ENCODE measurements at regions not wholly inside any gene's neighbourhood (a gene's known extent, or its start where the extent isn't known, plus 50 kb on each side); places are given as distances from the start of the nearest gene placed in this dataset.

DNA sequence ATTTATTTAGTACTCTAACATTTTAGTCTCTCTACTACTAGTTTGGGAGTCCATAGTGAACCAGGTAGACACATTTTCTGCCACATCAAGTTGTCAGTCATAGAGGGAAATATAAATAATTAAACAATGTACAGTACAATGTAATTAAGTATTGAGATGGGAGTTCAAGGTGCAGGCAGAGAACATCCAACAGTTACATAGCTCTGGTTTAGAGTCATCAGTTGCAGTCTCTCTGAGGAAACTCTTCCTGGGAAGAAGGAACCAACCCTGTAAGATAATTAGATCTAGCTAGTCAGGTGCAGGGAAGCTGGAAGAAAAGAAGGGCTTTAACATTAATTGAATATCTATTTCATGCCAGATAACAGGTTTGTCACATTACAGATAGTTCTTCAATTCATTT lies 457.9 kb upstream of the DYNLRB2 start:
- H3K4me3 Mint-ChIP-seq, result no peak overlapping the region
- Histone ChIP-seq H4K8ac (replicated peaks; ENCODE audit: insufficient read length, low read depth, low read length) (no peak overlapping the region), H4K20me1 (ENCODE audit: control insufficient read depth, insufficient read depth, insufficient read length) (no peaks in the 10 kb centered on the region), H3K79me1 (ENCODE audit: insufficient read depth, low read depth, low read length, poor library complexity, severe bottlenecking) (no peaks in the 10 kb centered on the region), H3K18ac (ENCODE audit: insufficient read length, low read depth, low read length) (no peak overlapping the region), H2AK5ac (ENCODE audit: insufficient read length, low read length) (no peak overlapping the region), H3K27me3 (ENCODE audit: insufficient read depth, low read length) (no peaks in the 10 kb centered on the region), H3K23me2 (ENCODE audit: insufficient read length, low read depth, low read length, poor library complexity, severe bottlenecking) (no peaks in the 10 kb centered on the region), H3K14ac (ENCODE audit: insufficient read depth, low read length) (no peak overlapping the region), H3K4ac (ENCODE audit: low read depth, low read length) (no peak overlapping the region), H3K23ac (ENCODE audit: insufficient read length, low read depth, low read length) (no peak overlapping the region), H3K79me2 (ENCODE audit: insufficient read depth, low read length) (no peaks in the 10 kb centered on the region), H2BK12ac (ENCODE audit: insufficient read length, low read depth, low read length) (no peak overlapping the region), H3K9me3 (ENCODE audit: control insufficient read depth, low read depth, low read length) (no peaks in the 10 kb centered on the region), H2BK15ac (ENCODE audit: low read depth, low read length) (no peak overlapping the region), H2BK20ac (ENCODE audit: low read depth, low read length, poor library complexity, severe bottlenecking) (no peak overlapping the region), H2BK5ac (ENCODE audit: insufficient read length, low read length) (no peak overlapping the region), H3K4me1 (ENCODE audit: insufficient read depth, low read length) (no peaks in the 10 kb centered on the region), H2BK120ac (ENCODE audit: low read depth, low read length, poor library complexity, severe bottlenecking) (no peak overlapping the region), H3T11ph (ENCODE audit: low read length) (no peak overlapping the region), H4K91ac (ENCODE audit: insufficient read length, low read depth, low read length) (no peak overlapping the region), H4K5ac (ENCODE audit: insufficient read length, low read depth, low read length) (no peak overlapping the region), H3K9ac (ENCODE audit: extremely low read depth, insufficient read length, low read length) (no peak overlapping the region), H3K27ac (ENCODE audit: insufficient read length, low read depth, low read length) (no peak overlapping the region), H2AFZ (ENCODE audit: low read length) (no peak overlapping the region), H3K4me2 (ENCODE audit: insufficient read depth, insufficient read length, low read length) (no peak overlapping the region), H3K56ac (ENCODE audit: insufficient read length, low read depth, low read length) (no peak overlapping the region)
- peaks cover 3 to 5% of the 10 kb centered on the region in 2 experiments; a peak in 2 of 4 replicates for H3K4me1 Mint-ChIP-seq
- no peaks in the 10 kb centered on the region for H3K36me3 Mint-ChIP-seq (ENCODE audit: insufficient read depth in 1 of 3, low read depth in 3 of 3)
- H3K9me3 Mint-ChIP-seq, result no peaks in the 10 kb centered on the region
- TF ChIP-seq, protein P1, sequence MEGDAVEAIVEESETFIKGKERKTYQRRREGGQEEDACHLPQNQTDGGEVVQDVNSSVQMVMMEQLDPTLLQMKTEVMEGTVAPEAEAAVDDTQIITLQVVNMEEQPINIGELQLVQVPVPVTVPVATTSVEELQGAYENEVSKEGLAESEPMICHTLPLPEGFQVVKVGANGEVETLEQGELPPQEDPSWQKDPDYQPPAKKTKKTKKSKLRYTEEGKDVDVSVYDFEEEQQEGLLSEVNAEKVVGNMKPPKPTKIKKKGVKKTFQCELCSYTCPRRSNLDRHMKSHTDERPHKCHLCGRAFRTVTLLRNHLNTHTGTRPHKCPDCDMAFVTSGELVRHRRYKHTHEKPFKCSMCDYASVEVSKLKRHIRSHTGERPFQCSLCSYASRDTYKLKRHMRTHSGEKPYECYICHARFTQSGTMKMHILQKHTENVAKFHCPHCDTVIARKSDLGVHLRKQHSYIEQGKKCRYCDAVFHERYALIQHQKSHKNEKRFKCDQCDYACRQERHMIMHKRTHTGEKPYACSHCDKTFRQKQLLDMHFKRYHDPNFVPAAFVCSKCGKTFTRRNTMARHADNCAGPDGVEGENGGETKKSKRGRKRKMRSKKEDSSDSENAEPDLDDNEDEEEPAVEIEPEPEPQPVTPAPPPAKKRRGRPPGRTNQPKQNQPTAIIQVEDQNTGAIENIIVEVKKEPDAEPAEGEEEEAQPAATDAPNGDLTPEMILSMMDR (conservative IDR thresholded peaks at IDR 0.05), result no peak
- no peak overlapping the region for H3K27ac Mint-ChIP-seq
- no peak for DNase-seq
- no peaks in the 10 kb centered on the region; the same call in none of the 2 replicates for H3K27me3 Mint-ChIP-seq (ENCODE audit: low read depth)

Measured in H9 (cell line).